H1 (cell line): ENCODE measurements at regions not wholly inside any gene's neighbourhood (a gene's known extent, or its start where the extent isn't known, plus 50 kb on each side); places are given as distances from the start of the nearest gene placed in this dataset.

Experiments used
- CTCF ChIA-PET: fragments of 300-600 bp; sonication (Branson Sonifier 250); formaldehyde crosslinking; loops from one replicate; lab custom pipeline; 2021; ENCODE audit not compliant: partially characterized antibody; lab: Charles Lee
- POLR2A ChIA-PET: fragments of 300-600 bp; sonication (Branson Sonifier 250); formaldehyde crosslinking; loops from one replicate; lab custom pipeline; 2021; ENCODE audit warnings: inconsistent platforms; ENCODE audit not compliant: partially characterized antibody; lab: Charles Lee
- DNase-seq, 2 experiments: peaks; one replicate each; pipeline versions ENCODE4 v3.0.0 to v3.0.0-alpha.2; 2010 to 2022; ENCODE audit warnings: low spot score in 2 of 2, low read depth in 1 of 2, mixed read lengths in 1 of 2
- FAIRE-seq: peaks from 2 replicates; lab custom pipeline; 2011; peaks lifted over from hg19 to GRCh38; lab: Jason Lieb, UNC
- H2AFZ ChIP-seq: 2 replicates; pipeline ENCODE4 v1.8.1; 2012; ENCODE audit warnings: low read length, inconsistent platforms
- H2AK5ac ChIP-seq: 2 replicates; pipeline ENCODE4 v1.6.1; 2013; ENCODE audit warnings: low read depth, low read length
- H2BK120ac ChIP-seq: replicated peaks from 2 replicates; pipeline ENCODE3; 2013; ENCODE audit warnings: low read depth, low read length, inconsistent platforms
- H2BK12ac ChIP-seq: 2 replicates; pipeline ENCODE4 v1.6.1; 2013; ENCODE audit warnings: low read depth, low read length
- H2BK15ac ChIP-seq: 2 replicates; pipeline ENCODE4 v1.6.1; 2013; ENCODE audit warnings: low read length
- H2BK20ac ChIP-seq: 2 replicates; pipeline ENCODE4 v1.6.1; 2013; ENCODE audit warnings: low read length
- H2BK5ac ChIP-seq: 2 replicates; pipeline ENCODE4 v1.6.1; 2013; ENCODE audit warnings: low read depth, low read length
- H3K14ac ChIP-seq: 2 replicates; pipeline ENCODE4 v1.6.1; 2013; ENCODE audit warnings: inconsistent platforms; ENCODE audit not compliant: insufficient read length
- H3K18ac ChIP-seq: 2 replicates; pipeline ENCODE4 v1.6.1; 2013; ENCODE audit warnings: low read length; ENCODE audit errors: extremely low read depth
- H3K23ac ChIP-seq: 2 replicates; pipeline ENCODE4 v1.6.1; 2013; ENCODE audit warnings: inconsistent platforms; ENCODE audit not compliant: insufficient read length
- H3K23me2 ChIP-seq: 2 replicates; pipeline ENCODE4 v1.6.1; 2013; ENCODE audit warnings: low read depth, low read length
- H3K27ac ChIP-seq: 2 replicates; pipeline ENCODE4 v1.6.1; 2011; ENCODE audit warnings: low read depth, low read length, inconsistent platforms
- H3K27me3 ChIP-seq, 4 experiments: replicated peaks in 1 of 4; 1 replicate in 1 of 4; 2 replicates in 3 of 4; pipeline versions ENCODE4 v1.6.1 to v1.8.1; 2011 to 2013; ENCODE audit warnings: low read length in 3 of 4, mild to moderate bottlenecking in 3 of 4, inconsistent platforms in 2 of 4, mixed read lengths in 2 of 4, moderate library complexity in 1 of 4; ENCODE audit not compliant: control insufficient read depth in 3 of 4, insufficient read depth in 3 of 4; ENCODE audit errors: extremely low read depth in 1 of 4
- H3K36me3 ChIP-seq, 4 experiments: 2 replicates each; pipeline versions ENCODE4 v1.6.1 to v1.8.1; 2011 to 2013; ENCODE audit warnings: mild to moderate bottlenecking in 4 of 4, low read length in 3 of 4, moderate library complexity in 2 of 4, control low read depth in 1 of 4, inconsistent platforms in 1 of 4; ENCODE audit not compliant: insufficient read depth in 4 of 4, control insufficient read depth in 2 of 4
- H3K4ac ChIP-seq: replicated peaks from 2 replicates; pipeline ENCODE3; 2013; ENCODE audit warnings: low read length, low read depth, mixed read lengths, inconsistent platforms; ENCODE audit not compliant: insufficient read length
- H3K4me1 ChIP-seq, 4 experiments: replicated peaks in 1 of 4; 1 replicate in 1 of 4; 2 replicates in 3 of 4; pipeline versions ENCODE4 v1.6.1 to v1.8.1; 2011 to 2013; ENCODE audit warnings: low read length in 3 of 4, inconsistent platforms in 2 of 4, mixed read lengths in 1 of 4; ENCODE audit not compliant: insufficient read depth in 4 of 4, control insufficient read depth in 3 of 4
- H3K4me2 ChIP-seq, 2 experiments: 2 replicates each; pipeline versions ENCODE4 v1.6.1 to v1.8.1; 2011 to 2013; ENCODE audit warnings: low read depth in 2 of 2, low read length in 2 of 2, control low read depth in 1 of 2, inconsistent platforms in 1 of 2, mild to moderate bottlenecking in 1 of 2; ENCODE audit not compliant: insufficient read depth in 1 of 2
- H3K4me3 ChIP-seq, 4 experiments: fragments of 200-600, 300-600 bp in 1 of 4; sonication (generic), shearing (Covaris generic), sonication (Bioruptor Twin) in 1 of 4; 2 replicates each; pipeline versions ENCODE4 v1.5.1 to v1.8.1; 2011 to 2016; ENCODE audit warnings: low read length in 4 of 4, low read depth in 3 of 4, control low read depth in 2 of 4, inconsistent platforms in 2 of 4, mild to moderate bottlenecking in 2 of 4, mixed read lengths in 1 of 4, moderate library complexity in 1 of 4; ENCODE audit not compliant: insufficient read depth in 2 of 4; ENCODE audit errors: extremely low read depth in 1 of 4
- H3K56ac ChIP-seq: replicated peaks from 2 replicates; pipeline ENCODE3; 2013; ENCODE audit warnings: low read depth, mild to moderate bottlenecking, mixed read lengths, low read length, inconsistent platforms; ENCODE audit not compliant: insufficient read length
- H3K79me1 ChIP-seq: 2 replicates; pipeline ENCODE4 v1.6.1; 2013; ENCODE audit warnings: low read depth, low read length, control low read depth
- H3K79me2 ChIP-seq, 2 experiments: 2 replicates each; pipeline versions ENCODE4 v1.6.1 to v1.8.1; 2012 to 2013; ENCODE audit warnings: low read length in 2 of 2, mild to moderate bottlenecking in 2 of 2, inconsistent platforms in 1 of 2; ENCODE audit not compliant: insufficient read depth in 2 of 2, control insufficient read depth in 1 of 2
- H3K9ac ChIP-seq, 4 experiments: replicated peaks in 1 of 4; 1 replicate in 1 of 4; 2 replicates in 3 of 4; pipeline versions ENCODE4 v1.6.1 to v1.8.1; 2011 to 2013; ENCODE audit warnings: low read depth in 3 of 4, low read length in 3 of 4, control low read depth in 2 of 4, mild to moderate bottlenecking in 2 of 4, moderate library complexity in 2 of 4, inconsistent platforms in 1 of 4; ENCODE audit errors: extremely low read depth in 1 of 4
- H3K9me3 ChIP-seq, 2 experiments: 2 replicates each; pipeline versions ENCODE4 v1.6.1 to v1.8.1; 2012 to 2013; ENCODE audit warnings: mild to moderate bottlenecking in 2 of 2, moderate library complexity in 2 of 2, control low read depth in 1 of 2, inconsistent platforms in 1 of 2, low read depth in 1 of 2, low read length in 1 of 2, mixed read lengths in 1 of 2; ENCODE audit not compliant: insufficient read depth in 2 of 2
- H4K20me1 ChIP-seq, 2 experiments: replicated peaks in 1 of 2; 2 replicates each; pipeline versions ENCODE3 to v1.8.1; 2011 to 2013; ENCODE audit warnings: inconsistent platforms in 2 of 2, low read length in 2 of 2, mild to moderate bottlenecking in 1 of 2; ENCODE audit not compliant: insufficient read depth in 2 of 2, control insufficient read depth in 1 of 2
- H4K5ac ChIP-seq: 2 replicates; pipeline ENCODE4 v1.6.1; 2013; ENCODE audit warnings: low read length, low read depth, mixed read lengths, inconsistent platforms; ENCODE audit not compliant: insufficient read length
- H4K8ac ChIP-seq: 2 replicates; pipeline ENCODE4 v1.8.0; 2013; ENCODE audit warnings: mild to moderate bottlenecking, moderate library complexity, low read length, inconsistent platforms; ENCODE audit not compliant: insufficient read depth; ENCODE audit errors: extremely low read depth
- H4K91ac ChIP-seq: replicated peaks from 2 replicates; pipeline ENCODE3; 2013; ENCODE audit warnings: low read length, mixed read lengths, inconsistent platforms; ENCODE audit not compliant: insufficient read length
- BCL11A ChIP-seq, 2 experiments: IDR thresholded peaks; one replicate each; pipeline ENCODE4 v1.6.1; 2011; ENCODE audit warnings: low read depth in 2 of 2, low read length in 2 of 2, mild to moderate bottlenecking in 2 of 2
- CBX5 ChIP-seq: fragments of 300-800, 300-1000 bp; sonication (generic); IDR thresholded peaks from 2 replicates; pipeline ENCODE4 v1.7.1; 2016; ENCODE audit warnings: antibody characterized with exemption, low read length, low read depth
- EP300 ChIP-seq, 2 experiments: IDR thresholded peaks; 1 replicate in 1 of 2; 2 replicates in 1 of 2; pipeline ENCODE4 v1.6.1; 2011 to 2012; ENCODE audit warnings: low read depth in 2 of 2, low read length in 2 of 2, mild to moderate bottlenecking in 2 of 2, borderline replicate concordance in 1 of 2, inconsistent platforms in 1 of 2, moderate library complexity in 1 of 2
- FOSL1 ChIP-seq: IDR thresholded peaks from 2 replicates; pipeline ENCODE4 v1.6.1; 2011; ENCODE audit warnings: mild to moderate bottlenecking, low read depth, low read length, moderate library complexity; ENCODE audit not compliant: insufficient read depth
- HDAC2 ChIP-seq, 2 experiments: fragments of 300-600 bp in 1 of 2; sonication (generic) in 1 of 2; IDR thresholded peaks; 2 replicates each; pipeline ENCODE4 v1.6.1; 2011 to 2012; ENCODE audit warnings: low read depth in 2 of 2, low read length in 2 of 2, mild to moderate bottlenecking in 2 of 2, moderate library complexity in 2 of 2, borderline replicate concordance in 1 of 2, inconsistent platforms in 1 of 2
- KDM5A ChIP-seq: fragments of 200-600 bp; IDR thresholded peaks from 2 replicates; pipeline ENCODE4 v1.7.1; 2012; ENCODE audit warnings: mild to moderate bottlenecking, low read length, inconsistent platforms, mixed read lengths
- MAFK ChIP-seq: IDR thresholded peaks from 2 replicates; pipeline ENCODE4 v1.6.1; 2012; ENCODE audit warnings: low read depth, mild to moderate bottlenecking, improper control_type of control experiment, low read length
- POLR2AphosphoS5 ChIP-seq: IDR thresholded peaks from 2 replicates; pipeline ENCODE4 v1.6.1; 2011; ENCODE audit warnings: low read depth, low read length
- POU5F1 ChIP-seq: IDR thresholded peaks from 2 replicates; pipeline ENCODE4 v1.6.1; 2011; ENCODE audit warnings: low read depth, mild to moderate bottlenecking, low read length, moderate library complexity
- RBBP5 ChIP-seq: IDR thresholded peaks from 2 replicates; pipeline ENCODE4 v1.7.1; 2012; ENCODE audit warnings: low read depth, mild to moderate bottlenecking, inconsistent platforms, low read length, moderate library complexity, borderline replicate concordance
- SP1 ChIP-seq: IDR thresholded peaks from 2 replicates; pipeline ENCODE4 v1.6.1; 2011; ENCODE audit warnings: low read depth, low read length
- TEAD4 ChIP-seq: IDR thresholded peaks from 2 replicates; pipeline ENCODE4 v1.6.1; 2012; ENCODE audit warnings: low read depth, low read length, inconsistent platforms, mixed read lengths
- YY1 ChIP-seq: IDR thresholded peaks from 2 replicates; pipeline ENCODE4 v1.6.1; 2011; ENCODE audit warnings: low read depth, mild to moderate bottlenecking, low read length
- WGBS, 2 experiments: shearing (Covaris generic) in 1 of 2; methylation state at CpG; one replicate each; pipeline versions ENCODE4 v1.1.6 to v1.1.7; 2013 to 2015; ENCODE audit warnings: low lambda C conversion rate in 2 of 2, mixed read lengths in 2 of 2, inconsistent platforms in 1 of 2, low coverage in 1 of 2, missing lambda C conversion rate in 1 of 2; ENCODE audit not compliant: insufficient replicate concordance in 2 of 2, insufficient coverage in 1 of 2, insufficient read length in 1 of 2; ENCODE audit errors: extremely low coverage in 1 of 2, missing lambda C conversion rate in 1 of 2; 5-methylcytosine and 5-hydroxymethylcytosine counted together

DNA sequence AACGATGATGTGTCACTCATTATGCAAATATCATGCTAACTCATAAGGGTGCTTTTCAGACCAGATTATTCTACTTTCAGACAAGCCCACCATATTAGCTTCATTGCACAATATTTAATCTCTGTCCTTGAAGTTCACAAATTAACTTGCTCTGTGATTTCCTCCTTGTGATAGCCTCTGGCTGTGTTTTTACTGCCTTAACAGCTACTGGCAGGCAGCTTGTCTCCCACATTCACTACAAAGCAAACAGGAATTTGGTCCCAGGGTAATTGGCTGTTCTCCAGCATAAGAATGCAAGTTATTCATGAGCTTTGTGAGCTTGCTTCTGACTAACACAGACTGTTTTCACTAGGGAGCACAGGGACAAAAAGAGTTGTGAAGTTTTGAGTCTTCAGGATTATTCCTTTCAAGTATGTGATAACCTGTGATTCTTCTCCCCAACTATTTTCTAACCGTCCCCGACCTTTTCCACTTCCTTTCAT is 87.9 kb upstream of the HMCN1 start:
- H2BK5ac ChIP-seq, result no peak overlapping the region
- H3K18ac ChIP-seq, result peak overlapping the region; percentile 3; the same call in 1 of the 2 replicates
- H3K79me2 ChIP-seq, result no peaks in the 10 kb centered on the region
- ChIA-PET CTCF (interaction anchor here (0.7 to 3.5 kb wide), 9 partner anchors 9 to 315 kb away, joined by 3 to 20 read pairs (median 4); no protein-coding TSS in a partner anchor), POLR2A (interaction anchor here (0.8 to 1.3 kb wide), 4 partner anchors 11 to 330 kb away, joined by 3 to 5 read pairs (median 3); partner anchors contain the start of gene IVNS1ABP)
- no peak overlapping the region for H4K8ac ChIP-seq
- peaks cover 0 to 11% (median 3%) of the 10 kb centered on the region in 4 experiments; a peak in 3 of 8 replicates for H3K36me3 ChIP-seq
- no peaks in the 10 kb centered on the region for H4K20me1 ChIP-seq
- H3K23me2 ChIP-seq, result no peaks in the 10 kb centered on the region
- H2BK12ac ChIP-seq, result no peak overlapping the region
- peak overlapping the region; percentile 1 to 49; a peak in 2 of 4 replicates for H3K4me2 ChIP-seq
- H3K56ac ChIP-seq, result no peak overlapping the region
- DNase-seq (peak in 1 of 2 experiments; percentile 83), FAIRE-seq (peak; percentile 95)
- H2BK20ac ChIP-seq, result no peak overlapping the region
- no peak overlapping the region; the same call in 1 of the 2 replicates for H2AFZ ChIP-seq
- 13% methylated on average over 3 of the region's 3 CpGs; no CpG with 5 or more reads in 1 of the 2 experiments for WGBS, 2 experiments
- H3K14ac ChIP-seq, result no peak overlapping the region
- H4K91ac ChIP-seq, result no peak overlapping the region
- H3K4me3 ChIP-seq, result peak overlapping the region in 1 of 4 experiments; percentile 45; a peak in 1 of 8 replicates
- no peak overlapping the region for H2BK120ac ChIP-seq
- H3K4me1 ChIP-seq, result peaks cover 0 to 13% (median 6%) of the 10 kb centered on the region in 4 experiments; a peak in 4 of 7 replicates
- peaks cover 23 to 26% of the 10 kb centered on the region in 2 experiments for H3K9me3 ChIP-seq
- H2AK5ac ChIP-seq, result no peak overlapping the region
- H3K23ac ChIP-seq, result no peak overlapping the region
- no peak overlapping the region for H2BK15ac ChIP-seq
- no peaks in the 10 kb centered on the region for H3K27me3 ChIP-seq
- H3K4ac ChIP-seq, result no peak overlapping the region
- H3K27ac ChIP-seq, result peak overlapping the region; percentile 66; the same call in 1 of the 2 replicates
- peak overlapping the region; percentile 84 for H4K5ac ChIP-seq
- H3K9ac ChIP-seq, result no peak overlapping the region
- H3K79me1 ChIP-seq, result no peaks in the 10 kb centered on the region
- TF ChIP-seq TEAD4 (peak; percentile 95), FOSL1 (no peak), SP1 (peak; percentile 60; the same call in 1 of the 2 replicates), MAFK (no peak), KDM5A (no peak), YY1 (no peak), BCL11A (IDR thresholded peaks at IDR 0.05; ENCODE audit: low read depth in 2 of 2, low read length in 2 of 2) (no peak), EP300 (IDR thresholded peaks at IDR 0.05; ENCODE audit: borderline replicate concordance in 1 of 2, low read depth in 2 of 2, low read length in 2 of 2) (0 out of 3 replicates have a peak, but pooled peaks of 1 of the 2 experiments have one; percentile 60), POLR2AphosphoS5 (no peak), RBBP5 (no peak), CBX5 (no peak), HDAC2 (IDR thresholded peaks at IDR 0.05; ENCODE audit: borderline replicate concordance in 1 of 2, low read depth in 2 of 2, low read length in 2 of 2) (peak in 1 of 2 experiments; percentile 53; a peak in 1 of 4 replicates), POU5F1 (peak; percentile 46; the same call in 1 of the 2 replicates)
